HepG2 (cell line): ENCODE measurements at regions not wholly inside any gene's neighbourhood (a gene's known extent, or its start where the extent isn't known, plus 50 kb on each side); places are given as distances from the start of the nearest gene placed in this dataset.

Experiments used
- ATAC-seq: fragments of 200-7000 bp; cut with Tn5 transposase; 3 replicates; pipeline ENCODE4 v1.9.1; 2020; ENCODE audit warnings: mild to moderate bottlenecking, moderate library complexity
- BruUV-seq: library from RNA; stranded (reverse); fragments of 400-500 nt; replicated peaks from 2 replicates; lab custom pipeline; 2021; lab: Mats Ljungman, UMichigan
- CTCF ChIA-PET: fragments of 300-600 bp; formaldehyde crosslinking; extraction: SDS; loops from one replicate; lab custom pipeline; 2021; ENCODE audit warnings: low total read pairs, inconsistent platforms, low intra/inter-chr PET ratio; lab: Yijun Ruan, JAX
- POLR2A ChIA-PET: fragments of 350-600 bp; sonication (Branson Sonifier 250); formaldehyde crosslinking; loops from one replicate; lab custom pipeline; 2020; ENCODE audit warnings: antibody characterized with exemption, inconsistent platforms; lab: Yijun Ruan, JAX
- DNase-seq: peaks from one replicate; pipeline ENCODE4 v3.0.0-alpha.2; 2015; ENCODE audit warnings: low spot score
- FAIRE-seq: peaks from 3 replicates; lab custom pipeline; 2011; peaks lifted over from hg19 to GRCh38; lab: Jason Lieb, UNC
- H2AFZ ChIP-seq: one replicate; pipeline ENCODE4 v1.6.1; 2011; ENCODE audit warnings: low read length, inconsistent platforms
- H3K27ac ChIP-seq: fragments of 300-600 bp; 3 replicates; pipeline ENCODE4 v1.8.0; 2011; ENCODE audit warnings: mixed run types, mild to moderate bottlenecking, mixed read lengths, low read length, inconsistent platforms; ENCODE audit not compliant: insufficient read depth; ENCODE audit errors: extremely low read length
- H3K27me3 ChIP-seq, 2 experiments: fragments of 200-600 bp in 1 of 2; 2 replicates in 1 of 2; 3 replicates in 1 of 2; pipeline versions ENCODE4 v1.6.0 to v1.8.0; 2011; ENCODE audit warnings: low read length in 2 of 2, mild to moderate bottlenecking in 2 of 2, moderate library complexity in 2 of 2, inconsistent platforms in 1 of 2; ENCODE audit not compliant: insufficient read depth in 2 of 2, control insufficient read depth in 1 of 2
- H3K36me3 ChIP-seq, 2 experiments: fragments of 200-600 bp in 1 of 2; replicated peaks in 1 of 2; 2 replicates in 1 of 2; 3 replicates in 1 of 2; pipeline versions ENCODE4 v1.5.1 to v1.8.0; 2011; ENCODE audit warnings: low read length in 2 of 2, inconsistent platforms in 1 of 2; ENCODE audit not compliant: insufficient read depth in 2 of 2, control insufficient read depth in 1 of 2
- H3K4me1 ChIP-seq: 2 replicates; pipeline ENCODE4 v1.5.1; 2012; ENCODE audit warnings: low read length, inconsistent platforms; ENCODE audit not compliant: insufficient read depth
- H3K4me2 ChIP-seq: 2 replicates; pipeline ENCODE4 v1.6.0; 2011; ENCODE audit warnings: low read depth, low read length, inconsistent platforms
- H3K4me3 ChIP-seq, 3 experiments: fragments of 200-600 bp in 1 of 3; sonication (generic), shearing (Covaris generic) in 1 of 3; replicated peaks in 1 of 3; 2 replicates each; pipeline ENCODE4 v1.5.1; 2011 to 2016; ENCODE audit warnings: low read length in 3 of 3, inconsistent platforms in 2 of 3, low read depth in 2 of 3, mild to moderate bottlenecking in 2 of 3, control low read depth in 1 of 3, mixed read lengths in 1 of 3; ENCODE audit not compliant: insufficient read depth in 1 of 3
- H3K79me2 ChIP-seq: one replicate; pipeline ENCODE4 v1.6.1; 2011; ENCODE audit warnings: low read length, inconsistent platforms; ENCODE audit not compliant: insufficient read depth
- H3K9ac ChIP-seq: 2 replicates; pipeline ENCODE4 v1.6.0; 2011; ENCODE audit warnings: mild to moderate bottlenecking, low read depth, low read length, inconsistent platforms; ENCODE audit not compliant: insufficient read depth
- H3K9me3 ChIP-seq: 2 replicates; pipeline ENCODE4 v1.5.1; 2012; ENCODE audit warnings: mild to moderate bottlenecking, low read length
- H4K20me1 ChIP-seq: 2 replicates; pipeline ENCODE4 v1.6.0; 2011; ENCODE audit warnings: inconsistent platforms, mild to moderate bottlenecking, low read length, moderate library complexity; ENCODE audit not compliant: insufficient read depth
- BORCS8-MEF2B ChIP-seq: sonication (generic); formaldehyde crosslinking; IDR thresholded peaks from 2 replicates; pipeline ENCODE4 v1.8.0; 2022; ENCODE audit warnings: mild to moderate bottlenecking, missing genetic modification reagents
- CREM ChIP-seq, 2 experiments: sonication (generic) in 1 of 2; formaldehyde crosslinking in 1 of 2; IDR thresholded peaks; 2 replicates each; pipeline versions ENCODE4 v1.4.0 to v1.6.1; 2016 to 2020; ENCODE audit warnings: antibody characterized with exemption in 1 of 2, mild to moderate bottlenecking in 1 of 2, missing genetic modification reagents in 1 of 2
- EED ChIP-seq: sonication (generic); formaldehyde crosslinking; IDR thresholded peaks from 2 replicates; pipeline ENCODE4 v1.5.0; 2020; ENCODE audit warnings: mild to moderate bottlenecking, missing genetic modification reagents
- HNF4A ChIP-seq: sonication (generic); formaldehyde crosslinking; IDR thresholded peaks from 2 replicates; pipeline ENCODE4 v1.4.0; 2020; ENCODE audit warnings: missing genetic modification reagents
- HNRNPLL ChIP-seq: fragments of 200-400 bp; formaldehyde crosslinking; IDR thresholded peaks from 2 replicates; pipeline ENCODE4 v1.6.1; 2017; ENCODE audit warnings: mild to moderate bottlenecking, low read depth, low read length; ENCODE audit not compliant: poor library complexity, severe bottlenecking
- MYC ChIP-seq: sonication (generic); formaldehyde crosslinking; IDR thresholded peaks from 2 replicates; pipeline ENCODE4 v1.9.0; 2021; ENCODE audit warnings: missing genetic modification reagents, borderline replicate concordance
- NFIC ChIP-seq: IDR thresholded peaks from 2 replicates; pipeline ENCODE4 v1.6.1; 2012; ENCODE audit warnings: mild to moderate bottlenecking, low read length, inconsistent platforms
- PAWR ChIP-seq: sonication (generic); formaldehyde crosslinking; IDR thresholded peaks from 2 replicates; pipeline ENCODE4 v1.4.0; 2020; ENCODE audit warnings: missing genetic modification reagents, mild to moderate bottlenecking, borderline replicate concordance
- SP140L ChIP-seq: sonication (generic); formaldehyde crosslinking; IDR thresholded peaks from 2 replicates; pipeline ENCODE4 v1.4.0; 2020; ENCODE audit warnings: missing genetic modification reagents, borderline replicate concordance
- SRF ChIP-seq: IDR thresholded peaks from 2 replicates; pipeline ENCODE4 v1.6.1; 2011; ENCODE audit warnings: mild to moderate bottlenecking, low read depth, low read length, moderate library complexity
- SRSF4 ChIP-seq: fragments of 200-400 bp; formaldehyde crosslinking; IDR thresholded peaks from one replicate; pipeline ENCODE4 v1.6.1; 2018; ENCODE audit warnings: mild to moderate bottlenecking, low read depth, low read length, moderate library complexity; ENCODE audit not compliant: poor library complexity, severe bottlenecking
- TEAD2 ChIP-seq: sonication (generic); formaldehyde crosslinking; IDR thresholded peaks from 2 replicates; pipeline ENCODE4 v1.9.0; 2021; ENCODE audit warnings: missing genetic modification reagents
- ZFP82 ChIP-seq: sonication (generic); formaldehyde crosslinking; IDR thresholded peaks from 2 replicates; pipeline ENCODE4 v1.5.1; 2020; ENCODE audit warnings: mild to moderate bottlenecking, missing genetic modification reagents, borderline replicate concordance
- ZNF225 ChIP-seq: sonication (generic); formaldehyde crosslinking; IDR thresholded peaks from 2 replicates; pipeline ENCODE4 v1.4.0; 2020; ENCODE audit warnings: mild to moderate bottlenecking, missing genetic modification reagents
- ZNF251 ChIP-seq: sonication (generic); formaldehyde crosslinking; IDR thresholded peaks from 2 replicates; pipeline ENCODE4 v1.9.0; 2021; ENCODE audit warnings: mild to moderate bottlenecking, missing genetic modification reagents
- ZNF883 ChIP-seq: sonication (generic); formaldehyde crosslinking; IDR thresholded peaks from 2 replicates; pipeline ENCODE4 v1.5.1; 2020; ENCODE audit warnings: mild to moderate bottlenecking, missing genetic modification reagents; ENCODE audit errors: not compliant biosample characterization
- WGBS: methylation state at CpG from one replicate; pipeline ENCODE4 v1.1.6; 2017; ENCODE audit warnings: low lambda C conversion rate; 5-methylcytosine and 5-hydroxymethylcytosine counted together
- in situ Hi-C: cut with HindIII; loops from 2 replicates; pipeline ENCODE4 v1.10.0; 2017; ENCODE audit warnings: low pct_unique_long_range_greater_than_20kb; ENCODE audit not compliant: extremely low pct_ligation_motif_present
- intact Hi-C: fragments of 100-400 bp; cut with micrococcal nuclease; formaldehyde crosslinking; loops from one replicate; pipeline ENCODE4 v1.10.0; 2022; ENCODE audit not compliant: unreplicated experiment
- TF ChIP-seq, protein P1 (sequence below): fragments of 450-650 bp; IDR thresholded peaks from 2 replicates; pipeline ENCODE4 v1.6.1; 2016
- TF ChIP-seq, protein P2 (sequence below): sonication (generic); formaldehyde crosslinking; IDR thresholded peaks from 2 replicates; pipeline ENCODE4 v1.4.0; 2020; ENCODE audit warnings: low read depth, mild to moderate bottlenecking, missing genetic modification reagents

DNA sequence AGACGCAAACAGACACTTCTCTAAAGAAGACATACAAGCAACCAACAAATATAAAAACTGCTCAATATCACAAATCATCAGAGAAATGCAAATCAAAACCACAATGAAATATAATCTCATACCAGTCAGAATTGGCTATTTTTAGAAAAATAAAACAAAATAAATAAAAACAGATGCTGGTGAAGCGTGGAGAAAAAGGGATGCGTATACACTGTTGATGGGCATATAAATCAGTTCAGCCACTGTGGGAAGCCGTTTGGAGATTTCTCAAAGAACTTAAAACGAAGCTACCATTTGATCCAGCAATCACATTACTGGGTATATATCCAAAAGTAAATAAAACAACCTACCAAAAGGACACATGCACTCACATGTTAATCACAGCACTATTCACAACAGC is 206.2 kb downstream of the HNMT start:
- H3K36me3 ChIP-seq, result no peaks in the 10 kb centered on the region
- H2AFZ ChIP-seq, result no peak overlapping the region
- H3K4me1 ChIP-seq, result peaks cover 11% of the 10 kb centered on the region
- in situ Hi-C loops (no loop called here), intact Hi-C loops (no loop called here)
- H3K9ac ChIP-seq, result no peak overlapping the region
- FAIRE-seq, result no peak
- no peaks in the 10 kb centered on the region for H3K27me3 ChIP-seq
- no TSS peak for BruUV-seq
- ChIA-PET CTCF (no interaction called here), POLR2A (no interaction called here)
- H3K4me2 ChIP-seq, result no peak overlapping the region
- 62% methylated on average over 5 of the region's 5 CpGs for WGBS
- no peaks in the 10 kb centered on the region for H3K79me2 ChIP-seq
- H3K27ac ChIP-seq, result no peak overlapping the region
- no peaks in the 10 kb centered on the region for H4K20me1 ChIP-seq
- no peak overlapping the region for H3K4me3 ChIP-seq
- peaks cover 4% of the 10 kb centered on the region for H3K9me3 ChIP-seq
- no peak for ATAC-seq
- DNase-seq, result no peak
- TF ChIP-seq MYC (CRISPR knock-in tag), result no peak
- no peak for TF ChIP-seq EED (CRISPR knock-in tag)
- TF ChIP-seq ZNF251 (CRISPR knock-in tag), result no peak
- no peak for TF ChIP-seq SRF

DNA sequence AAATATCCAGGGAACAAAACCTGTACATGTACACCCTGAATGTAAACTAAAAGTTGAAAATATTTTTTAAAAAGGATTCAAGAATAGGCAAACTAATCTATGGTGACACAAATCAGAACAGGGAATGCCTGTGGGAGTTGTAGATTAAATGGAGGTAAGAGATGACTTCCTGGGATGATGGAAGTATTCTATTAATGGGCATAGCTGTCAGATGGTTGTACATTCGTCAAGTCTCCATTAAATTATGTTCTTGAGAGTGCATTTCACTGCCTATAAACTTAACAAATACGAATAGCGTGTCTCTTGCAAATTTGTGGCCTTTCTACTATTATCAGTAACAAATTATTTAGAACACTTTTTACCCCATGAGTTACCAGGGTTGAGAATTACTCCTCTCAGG is 207.0 kb downstream of the HNMT start:
- CTCF ChIA-PET, result no interaction called here
- no peak for FAIRE-seq
- no peak for TF ChIP-seq HNRNPLL
- TF ChIP-seq, protein P1, sequence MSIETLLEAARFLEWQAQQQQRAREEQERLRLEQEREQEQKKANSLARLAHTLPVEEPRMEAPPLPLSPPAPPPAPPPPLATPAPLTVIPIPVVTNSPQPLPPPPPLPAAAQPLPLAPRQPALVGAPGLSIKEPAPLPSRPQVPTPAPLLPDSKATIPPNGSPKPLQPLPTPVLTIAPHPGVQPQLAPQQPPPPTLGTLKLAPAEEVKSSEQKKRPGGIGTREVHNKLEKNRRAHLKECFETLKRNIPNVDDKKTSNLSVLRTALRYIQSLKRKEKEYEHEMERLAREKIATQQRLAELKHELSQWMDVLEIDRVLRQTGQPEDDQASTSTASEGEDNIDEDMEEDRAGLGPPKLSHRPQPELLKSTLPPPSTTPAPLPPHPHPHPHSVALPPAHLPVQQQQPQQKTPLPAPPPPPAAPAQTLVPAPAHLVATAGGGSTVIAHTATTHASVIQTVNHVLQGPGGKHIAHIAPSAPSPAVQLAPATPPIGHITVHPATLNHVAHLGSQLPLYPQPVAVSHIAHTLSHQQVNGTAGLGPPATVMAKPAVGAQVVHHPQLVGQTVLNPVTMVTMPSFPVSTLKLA, result no peak
- no peak for TF ChIP-seq BORCS8-MEF2B (CRISPR knock-in tag)
- TF ChIP-seq CREM (IDR thresholded peaks at IDR 0.05), result no peak
- no peak for TF ChIP-seq CREM (CRISPR knock-in tag; IDR thresholded peaks at IDR 0.05)
- TF ChIP-seq HNF4A, result no peak
- TF ChIP-seq, protein P2, sequence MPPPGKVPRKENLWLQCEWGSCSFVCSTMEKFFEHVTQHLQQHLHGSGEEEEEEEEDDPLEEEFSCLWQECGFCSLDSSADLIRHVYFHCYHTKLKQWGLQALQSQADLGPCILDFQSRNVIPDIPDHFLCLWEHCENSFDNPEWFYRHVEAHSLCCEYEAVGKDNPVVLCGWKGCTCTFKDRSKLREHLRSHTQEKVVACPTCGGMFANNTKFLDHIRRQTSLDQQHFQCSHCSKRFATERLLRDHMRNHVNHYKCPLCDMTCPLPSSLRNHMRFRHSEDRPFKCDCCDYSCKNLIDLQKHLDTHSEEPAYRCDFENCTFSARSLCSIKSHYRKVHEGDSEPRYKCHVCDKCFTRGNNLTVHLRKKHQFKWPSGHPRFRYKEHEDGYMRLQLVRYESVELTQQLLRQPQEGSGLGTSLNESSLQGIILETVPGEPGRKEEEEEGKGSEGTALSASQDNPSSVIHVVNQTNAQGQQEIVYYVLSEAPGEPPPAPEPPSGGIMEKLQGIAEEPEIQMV (CRISPR knock-in tag), result no peak
- TF ChIP-seq SP140L, result no peak
- no peak for TF ChIP-seq ZFP82 (CRISPR knock-in tag)
- TF ChIP-seq PAWR (CRISPR knock-in tag), result no peak
- TF ChIP-seq ZNF225 (CRISPR knock-in tag), result no peak
- TF ChIP-seq NFIC, result no peak
- TF ChIP-seq ZNF883, result no peak
- no peak for TF ChIP-seq SRSF4
- no peak for TF ChIP-seq TEAD2 (CRISPR knock-in tag)

More for the DNA sequence above, 207.0 kb downstream of the HNMT start:
- H3K79me2 ChIP-seq, result no peaks in the 10 kb centered on the region
- H3K9me3 ChIP-seq, result no peaks in the 10 kb centered on the region; the same call in 1 of the 2 replicates
- no peak overlapping the region for H3K4me3 ChIP-seq
- peaks cover 11% of the 10 kb centered on the region for H3K4me1 ChIP-seq
- H3K36me3 ChIP-seq, result no peaks in the 10 kb centered on the region
- intact Hi-C loops, result no loop called here
- POLR2A ChIA-PET, result no interaction called here
- 50% methylated on average over 3 of the region's 3 CpGs for WGBS
- H2AFZ ChIP-seq, result no peak overlapping the region
- no peaks in the 10 kb centered on the region for H3K27me3 ChIP-seq
- ATAC-seq (no peak), DNase-seq (no peak)
- H4K20me1 ChIP-seq, result no peaks in the 10 kb centered on the region
- H3K9ac ChIP-seq, result no peak overlapping the region
- no peak overlapping the region for H3K27ac ChIP-seq
- no peak overlapping the region for H3K4me2 ChIP-seq
- BruUV-seq, result no TSS peak
- in situ Hi-C loops, result no loop called here
